Heart left ventricle (tissue), 16 donors: ENCODE measurements at regions not wholly inside any gene's neighbourhood (a gene's known extent, or its start where the extent isn't known, plus 50 kb on each side); places are given as distances from the start of the nearest gene placed in this dataset.

ENCODE experiments used
- ATAC-seq, 4 donors: fragments of 200-7000 bp; cut with Tn5 transposase; one replicate each; pipeline ENCODE4 v1.9.1; 2020 to 2022; ENCODE audit warnings: moderate library complexity in 4 of 4, mild to moderate bottlenecking in 3 of 4, moderate number of reproducible peaks in 1 of 4
- DNase-seq, 5 donors: peaks; one replicate each; pipeline ENCODE4 v3.0.0-alpha.2; 2020
- H3K27ac ChIP-seq, 12 donors: fragments of 200-600 bp; sonication (generic) in 4 of 12; one replicate each; pipeline versions ENCODE4 v1.5.0 to v1.8.0; 2016 to 2022; ENCODE audit warnings: mild to moderate bottlenecking in 2 of 12
- H3K27me3 ChIP-seq, 9 donors: fragments of 200-600 bp; sonication (generic) in 2 of 9; one replicate each; pipeline versions ENCODE4 v1.5.1 to v1.8.0; 2016 to 2022; ENCODE audit warnings: mild to moderate bottlenecking in 3 of 9
- H3K36me3 ChIP-seq, 9 donors: fragments of 200-600 bp; sonication (generic) in 2 of 9; one replicate each; pipeline versions ENCODE4 v1.5.0 to v1.8.0; 2018 to 2022; ENCODE audit warnings: mild to moderate bottlenecking in 2 of 9
- H3K4me1 ChIP-seq, 12 donors: fragments of 200-600 bp; sonication (generic) in 4 of 12; one replicate each; pipeline versions ENCODE4 v1.5.0 to v1.8.0; 2016 to 2022; ENCODE audit warnings: mild to moderate bottlenecking in 3 of 12
- H3K4me3 ChIP-seq, 12 donors: fragments of 200-600 bp; sonication (generic) in 4 of 12; one replicate each; pipeline versions ENCODE4 v1.5.0 to v1.8.0; 2017 to 2022; ENCODE audit warnings: mild to moderate bottlenecking in 9 of 12, moderate library complexity in 4 of 12
- H3K9me3 ChIP-seq, 12 donors: fragments of 200-600 bp; sonication (generic) in 4 of 12; one replicate each; pipeline versions ENCODE4 v1.5.0 to v1.8.0; 2016 to 2022; ENCODE audit warnings: mild to moderate bottlenecking in 1 of 12
- POLR2A ChIP-seq, 2 donors: fragments of 450-650 bp; IDR thresholded peaks; one replicate each; pipeline ENCODE4 v1.6.1; 2017; ENCODE audit warnings: antibody characterized with exemption in 2 of 2, mild to moderate bottlenecking in 2 of 2, moderate library complexity in 2 of 2
- WGBS, 4 donors: extraction: QIAGEN DNeasy Blood & Tissue Kit in 2 of 4; methylation state at CpG; one replicate each; pipeline versions ENCODE4 v1.1.5 to v1.1.7; 2013 to 2018; 5-methylcytosine and 5-hydroxymethylcytosine counted together
- intact Hi-C, 10 donors: fragments of 100-400 bp; cut with DNase I; formaldehyde crosslinking; loops; one replicate each; pipeline versions ENCODE4 v1.11.1 to v1.14.2; 2022
- TF ChIP-seq, protein P1 (sequence below), 12 donors: fragments of 200-600 bp; sonication (generic) in 4 of 12; IDR thresholded peaks; one replicate each; pipeline versions ENCODE4 v1.5.0 to v1.8.0; 2018 to 2022; ENCODE audit warnings: antibody characterized with exemption in 12 of 12, mild to moderate bottlenecking in 5 of 12
- donor health status: ischemic (EF 13 %, LVEDD 7.1; RV severe dilation, severe dysfunction).
- donor health status: healthy with polysubstance abuse.
- donor health status: DM: no; HTN: yes; CAD: no.
- donor health status: DM: no; HTN: no; CAD: no.
- donor health status: ischemic (EF 25% LVEDD 6.9; RV normal size, moderate dysfunction).
- donor health status: ischemic (EF 25% LVEDD 5.7; RV mildly dilated, moderate dysfunction).
- donor health status: healthy.
- donor health status: DM: yes; HTN: yes; CAD: no.
- donor health status: ischemic (EF 35%, LVEDD 5.7; RV mildly dilated, moderate dysfunction).
- donor health status: nonischemic (EF 11% LVEDD 7.7; RV severe dilation, severe dysfunction).
- donor health status: DM: yes; HTN: yes; CAD: no.
- donor health status: PGD.
- donor health status: ischemic (EF 29% LVEDD 5.4; RV normal size, mild dysfunction).
- donor health status: nonischemic (EF 23%, LVEDD 6.1; RV moderate dilation, normal function).

- WGBS, 4 donors, result 77 to 89% (median 85%) methylated on average over 1 of the region's 1 CpG
- intact Hi-C loops, result no loop called here
- ATAC-seq, result no peak
Measured at GRCh38 chr15:46897266-46897665, 820.0 kb upstream of the SEMA6D start.

DNA sequence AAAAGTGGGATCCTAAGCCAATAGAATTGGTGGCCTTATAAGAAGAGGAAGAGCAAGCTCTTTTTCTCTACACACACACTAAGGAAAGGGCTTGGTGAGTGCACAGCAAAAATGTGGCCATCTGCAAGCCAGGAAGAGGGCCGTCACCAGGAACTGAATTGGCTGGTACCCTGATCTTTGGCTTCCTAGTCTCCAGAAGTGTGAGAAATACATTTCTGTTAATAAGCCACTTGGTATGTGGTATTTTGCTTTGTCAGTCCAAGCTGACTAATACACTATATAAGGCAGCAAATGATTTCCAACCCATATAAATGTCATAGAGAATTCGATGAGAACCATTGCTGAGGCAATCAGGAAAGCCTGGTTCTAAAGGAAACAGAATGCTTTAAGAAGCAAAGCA is 816.3 kb upstream of the SEMA6D start:
- H3K9me3 ChIP-seq, result no peaks in the 10 kb centered on the region
- ATAC-seq (no peak), DNase-seq (no peak)
- intact Hi-C loops, result no loop called here
- no peak overlapping the region for H3K4me3 ChIP-seq
- no peak overlapping the region for H3K27ac ChIP-seq
- whole genome bisulfite sequencing, 4 donors, result 77 to 85% (median 84%) methylated on average over 2 of the region's 2 CpGs
- no peaks in the 10 kb centered on the region for H3K4me1 ChIP-seq
- H3K27me3 ChIP-seq, result no peaks in the 10 kb centered on the region
- TF ChIP-seq POLR2A (IDR thresholded peaks at IDR 0.05), result no peak
- TF ChIP-seq, protein P1, sequence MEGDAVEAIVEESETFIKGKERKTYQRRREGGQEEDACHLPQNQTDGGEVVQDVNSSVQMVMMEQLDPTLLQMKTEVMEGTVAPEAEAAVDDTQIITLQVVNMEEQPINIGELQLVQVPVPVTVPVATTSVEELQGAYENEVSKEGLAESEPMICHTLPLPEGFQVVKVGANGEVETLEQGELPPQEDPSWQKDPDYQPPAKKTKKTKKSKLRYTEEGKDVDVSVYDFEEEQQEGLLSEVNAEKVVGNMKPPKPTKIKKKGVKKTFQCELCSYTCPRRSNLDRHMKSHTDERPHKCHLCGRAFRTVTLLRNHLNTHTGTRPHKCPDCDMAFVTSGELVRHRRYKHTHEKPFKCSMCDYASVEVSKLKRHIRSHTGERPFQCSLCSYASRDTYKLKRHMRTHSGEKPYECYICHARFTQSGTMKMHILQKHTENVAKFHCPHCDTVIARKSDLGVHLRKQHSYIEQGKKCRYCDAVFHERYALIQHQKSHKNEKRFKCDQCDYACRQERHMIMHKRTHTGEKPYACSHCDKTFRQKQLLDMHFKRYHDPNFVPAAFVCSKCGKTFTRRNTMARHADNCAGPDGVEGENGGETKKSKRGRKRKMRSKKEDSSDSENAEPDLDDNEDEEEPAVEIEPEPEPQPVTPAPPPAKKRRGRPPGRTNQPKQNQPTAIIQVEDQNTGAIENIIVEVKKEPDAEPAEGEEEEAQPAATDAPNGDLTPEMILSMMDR (IDR thresholded peaks at IDR 0.05), result no peak
- H3K36me3 ChIP-seq, result no peaks in the 10 kb centered on the region

More at GRCh38 chr15:46897266-46897665, 820.0 kb upstream of the SEMA6D start:
- H3K36me3 ChIP-seq, result no peaks in the 10 kb centered on the region
- H3K9me3 ChIP-seq, result no peaks in the 10 kb centered on the region
- no peak for TF ChIP-seq POLR2A (IDR thresholded peaks at IDR 0.05)
- TF ChIP-seq, protein P1 (IDR thresholded peaks at IDR 0.05), result no peak
- no peak overlapping the region for H3K27ac ChIP-seq
- H3K4me3 ChIP-seq, result no peak overlapping the region
- DNase-seq, result no peak
- H3K27me3 ChIP-seq, result no peaks in the 10 kb centered on the region
- H3K4me1 ChIP-seq, result no peaks in the 10 kb centered on the region

- WGBS, 4 donors, result 58 to 68% (median 65%) methylated on average over 3 of the region's 3 CpGs
- TF ChIP-seq POLR2A (IDR thresholded peaks at IDR 0.05), result no peak
- Histone ChIP-seq H3K27me3 (no peaks in the 10 kb centered on the region), H3K9me3 (peaks cover 0 to 5% (median 0%) of the 10 kb centered on the region in 12 donors), H3K4me3 (no peak overlapping the region), H3K36me3 (no peaks in the 10 kb centered on the region), H3K4me1 (no peaks in the 10 kb centered on the region), H3K27ac (no peak overlapping the region)
- intact Hi-C loops, result no loop called here
- no peak for DNase-seq
- ATAC-seq, result no peak
Measured at GRCh38 chr15:46917721-46918252, 799.5 kb upstream of the SEMA6D start.

DNA sequence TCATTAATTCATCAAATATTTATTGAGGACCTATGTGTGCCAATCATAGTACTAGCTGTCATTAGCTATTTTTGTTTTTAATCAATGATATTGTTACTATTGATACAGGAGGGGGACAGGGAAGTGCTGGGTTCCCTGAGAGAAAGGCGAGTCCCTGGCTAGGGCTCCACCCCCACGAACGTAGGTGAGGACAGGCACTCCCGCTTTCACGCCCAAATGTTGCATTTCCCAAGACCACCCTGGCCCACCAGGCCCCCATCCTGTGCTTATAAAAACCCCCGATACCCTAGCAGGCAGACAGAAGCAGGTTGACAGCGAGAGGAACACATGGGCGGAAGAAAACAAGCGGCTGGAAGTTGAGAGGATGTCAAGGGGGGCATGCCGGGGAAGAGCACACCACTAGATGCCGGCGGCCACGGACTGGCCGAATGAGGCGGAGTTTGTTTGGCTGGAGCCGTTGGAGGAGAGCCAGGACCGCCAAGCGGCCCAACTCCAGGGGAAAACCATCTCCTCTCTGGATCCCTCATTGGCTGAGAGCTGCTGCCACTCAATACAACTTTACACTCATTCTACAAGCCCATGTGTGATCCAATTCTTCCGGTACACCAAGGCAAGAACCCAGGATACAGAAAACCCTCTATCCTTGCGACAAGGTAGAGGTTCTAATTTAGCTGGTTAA is 798.7 kb upstream of the SEMA6D start:
- DNase-seq, result peak in 2 of 5 donors; percentile 11 to 36

More for the DNA sequence above, 798.7 kb upstream of the SEMA6D start:
- ATAC-seq, result no peak
- no peaks in the 10 kb centered on the region for H3K9me3 ChIP-seq
- H3K4me1 ChIP-seq, result no peaks in the 10 kb centered on the region
- H3K27ac ChIP-seq, result no peak overlapping the region
- H3K27me3 ChIP-seq, result no peaks in the 10 kb centered on the region
- intact Hi-C loops, result no loop called here
- no peaks in the 10 kb centered on the region for H3K36me3 ChIP-seq
- no peak overlapping the region for H3K4me3 ChIP-seq
- WGBS, 4 donors, result 85 to 90% (median 87%) methylated on average over 20 of the region's 20 CpGs
- TF ChIP-seq, protein P1 (IDR thresholded peaks at IDR 0.05), result no peak
- no peak for TF ChIP-seq POLR2A (IDR thresholded peaks at IDR 0.05)
